HEK293T (cell line): ENCODE measurements at regions not wholly inside any gene's neighbourhood (a gene's known extent, or its start where the extent isn't known, plus 50 kb on each side); places are given as distances from the start of the nearest gene placed in this dataset.

Source experiments
- CTCF ChIA-PET: fragments of 350-600 bp; formaldehyde crosslinking; extraction: SDS; loops from one replicate; lab custom pipeline; 2021; ENCODE audit warnings: antibody characterized with exemption, inconsistent platforms; lab: Yijun Ruan, JAX
- POLR2A ChIA-PET: fragments of 350-600 bp; formaldehyde crosslinking; extraction: SDS; loops from one replicate; lab custom pipeline; 2020; ENCODE audit warnings: antibody characterized with exemption, inconsistent platforms; lab: Yijun Ruan, JAX
- DNase-seq: peaks from one replicate; pipeline ENCODE4 v3.0.0; 2012; ENCODE audit warnings: mixed read lengths; ENCODE audit errors: extremely low spot score
- ARNT ChIP-seq: fragments of 450-650 bp; IDR thresholded peaks from 2 replicates; pipeline ENCODE4 v1.6.1; 2017; ENCODE audit warnings: mild to moderate bottlenecking
- BHLHE40 ChIP-seq: fragments of 450-650 bp; IDR thresholded peaks from 2 replicates; pipeline ENCODE4 v1.6.1; 2016; ENCODE audit warnings: mild to moderate bottlenecking, moderate library complexity, borderline replicate concordance
- CTBP1 ChIP-seq: fragments of 450-650 bp; IDR thresholded peaks from 2 replicates; pipeline ENCODE4 v1.6.1; 2016; ENCODE audit warnings: borderline replicate concordance
- ELF4 ChIP-seq: fragments of 450-650 bp; IDR thresholded peaks from 2 replicates; pipeline ENCODE4 v1.6.1; 2017; ENCODE audit warnings: antibody characterized with exemption
- FOXA1 ChIP-seq: fragments of 450-650 bp; IDR thresholded peaks from 2 replicates; pipeline ENCODE4 v1.6.1; 2016; ENCODE audit warnings: mild to moderate bottlenecking
- FOXK2 ChIP-seq: fragments of 450-650 bp; IDR thresholded peaks from 2 replicates; pipeline ENCODE4 v1.6.1; 2016; ENCODE audit warnings: mild to moderate bottlenecking
- FOXM1 ChIP-seq: fragments of 450-650 bp; IDR thresholded peaks from 2 replicates; pipeline ENCODE4 v1.6.1; 2017; ENCODE audit warnings: mild to moderate bottlenecking, borderline replicate concordance
- HDGF ChIP-seq: fragments of 450-650 bp; IDR thresholded peaks from 2 replicates; pipeline ENCODE4 v1.6.1; 2017; ENCODE audit warnings: antibody characterized with exemption, borderline replicate concordance
- L3MBTL2 ChIP-seq: fragments of 450-650 bp; conservative IDR thresholded peaks from 2 replicates; pipeline ENCODE4 v1.6.1; 2016; ENCODE audit warnings: mild to moderate bottlenecking
- LEF1 ChIP-seq: fragments of 450-650 bp; IDR thresholded peaks from 2 replicates; pipeline ENCODE4 v1.6.1; 2017; ENCODE audit warnings: mild to moderate bottlenecking, borderline replicate concordance
- NFRKB ChIP-seq: fragments of 450-650 bp; IDR thresholded peaks from 2 replicates; pipeline ENCODE4 v1.6.1; 2016; ENCODE audit warnings: mild to moderate bottlenecking, moderate library complexity
- PKNOX1 ChIP-seq: fragments of 450-650 bp; IDR thresholded peaks from 2 replicates; pipeline ENCODE4 v1.6.1; 2016
- SP1 ChIP-seq: fragments of 450-650 bp; IDR thresholded peaks from 2 replicates; pipeline ENCODE4 v1.6.1; 2017
- SUZ12 ChIP-seq: fragments of 450-650 bp; IDR thresholded peaks from 2 replicates; pipeline ENCODE4 v1.6.1; 2016; ENCODE audit warnings: mild to moderate bottlenecking
- TARDBP ChIP-seq: fragments of 450-650 bp; IDR thresholded peaks from 2 replicates; pipeline ENCODE4 v1.6.1; 2016
- ZNF384 ChIP-seq: fragments of 450-650 bp; IDR thresholded peaks from 2 replicates; pipeline ENCODE4 v1.6.1; 2016

DNA sequence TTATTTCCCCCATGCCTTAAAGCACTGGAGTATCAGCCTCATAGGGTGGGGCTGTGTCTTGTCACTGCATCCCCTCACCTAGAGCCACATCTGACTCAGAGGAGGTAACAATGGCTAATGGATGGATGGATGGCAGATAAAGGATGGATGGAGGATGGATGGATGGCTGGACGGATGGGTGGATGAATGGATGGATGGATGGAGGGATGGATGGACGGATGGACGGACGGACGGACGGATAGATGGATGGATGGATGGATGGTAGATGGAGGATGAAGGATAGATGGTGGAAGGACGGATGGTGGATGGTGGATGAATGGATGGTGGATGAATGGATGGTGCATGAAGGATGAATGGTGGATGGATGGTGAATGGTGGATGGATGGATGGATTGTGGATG, 77.2 kb downstream of the PDGFA start:
- CTCF ChIA-PET, result no interaction called here
- TF ChIP-seq SP1 (no peak), ELF4 (no peak), FOXM1 (no peak), ARNT (no peak), BHLHE40 (no peak), HDGF (no peak), SUZ12 (no peak), FOXA1 (no peak), L3MBTL2 (no peak), LEF1 (no peak), CTBP1 (no peak), TARDBP (no peak), PKNOX1 (no peak), FOXK2 (no peak), ZNF384 (no peak), NFRKB (no peak)
- no peak for DNase-seq
- POLR2A ChIA-PET, result no interaction called here

DNA sequence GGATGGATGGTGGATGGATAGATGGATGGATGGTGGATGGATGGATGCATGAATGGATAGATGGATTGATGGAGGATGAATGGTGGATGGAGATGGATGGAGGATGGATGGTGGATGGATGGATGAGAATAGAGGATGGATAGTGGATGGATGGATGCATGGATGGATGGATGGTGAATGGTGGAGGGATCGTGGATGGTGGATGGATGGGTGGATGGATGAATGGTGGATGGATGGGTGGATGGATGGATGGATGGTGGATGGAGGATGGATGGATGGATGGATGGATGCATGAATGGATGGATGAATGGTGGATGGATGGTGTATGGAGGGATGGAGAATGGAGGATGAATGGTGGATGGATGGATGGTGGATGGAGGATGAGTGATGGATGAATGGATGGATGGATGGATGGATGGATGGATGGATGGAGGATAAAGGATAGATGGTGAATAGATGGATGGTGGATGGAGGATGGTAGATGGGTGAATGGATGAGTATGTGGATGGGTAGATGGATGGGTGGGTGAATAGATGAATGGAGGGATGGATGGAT, 76.3 kb downstream of the PDGFA start:
- TF ChIP-seq CTBP1 (no peak), L3MBTL2 (no peak), HDGF (no peak), SP1 (no peak), BHLHE40 (no peak)
- no peak for DNase-seq
- ChIA-PET CTCF (no interaction called here), POLR2A (no interaction called here)

DNA sequence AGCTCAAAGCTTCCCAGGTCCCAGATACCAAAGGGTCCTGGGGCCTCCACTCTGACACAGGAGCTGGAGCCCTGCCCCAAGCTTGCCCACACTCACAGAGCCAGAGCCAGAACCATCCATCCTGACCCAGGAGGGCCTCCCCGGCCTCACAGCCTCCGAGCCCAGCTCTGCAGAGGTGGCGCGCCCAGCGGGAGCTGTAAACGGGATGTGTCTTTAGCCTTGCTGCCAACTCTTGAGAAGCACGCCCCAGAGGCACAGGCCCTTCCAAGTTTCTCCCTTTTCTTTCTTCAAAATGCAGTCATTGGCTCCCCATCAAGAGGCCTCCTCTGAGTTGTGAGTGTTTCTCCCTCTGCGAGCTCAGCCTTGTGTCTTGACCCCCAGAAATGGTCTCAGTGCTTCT, 75.0 kb downstream of the PDGFA start:
- no peak for TF ChIP-seq BHLHE40
- no peak for TF ChIP-seq SP1
- no peak for TF ChIP-seq FOXM1
- TF ChIP-seq L3MBTL2, result no peak
- TF ChIP-seq CTBP1, result no peak
- no peak for TF ChIP-seq ZNF384
- no peak for TF ChIP-seq SUZ12
- TF ChIP-seq ELF4, result no peak
- TF ChIP-seq TARDBP, result no peak
- no peak for TF ChIP-seq HDGF
- no peak for TF ChIP-seq NFRKB
- no peak for TF ChIP-seq PKNOX1
- TF ChIP-seq FOXA1, result no peak
- no peak for TF ChIP-seq ARNT
- no peak for TF ChIP-seq LEF1
- TF ChIP-seq FOXK2, result no peak
- no peak for DNase-seq
- ChIA-PET POLR2A (no interaction called here), CTCF (no interaction called here)

- ChIA-PET CTCF (no interaction called here), POLR2A (no interaction called here)
- TF ChIP-seq TARDBP (no peak), SUZ12 (no peak)
- no peak for DNase-seq
These were observed 74.6 kb downstream of the PDGFA start for GRCh38 chr7:445020-445419.

GRCh38 chr7:445563-446288, 73.9 kb downstream of the PDGFA start:
- POLR2A ChIA-PET, result no interaction called here
- CTCF ChIA-PET, result no interaction called here
- no peak for DNase-seq
- TF ChIP-seq TARDBP, result no peak
- no peak for TF ChIP-seq L3MBTL2
- TF ChIP-seq ARNT, result no peak
- TF ChIP-seq LEF1, result no peak
- no peak for TF ChIP-seq SUZ12

DNA sequence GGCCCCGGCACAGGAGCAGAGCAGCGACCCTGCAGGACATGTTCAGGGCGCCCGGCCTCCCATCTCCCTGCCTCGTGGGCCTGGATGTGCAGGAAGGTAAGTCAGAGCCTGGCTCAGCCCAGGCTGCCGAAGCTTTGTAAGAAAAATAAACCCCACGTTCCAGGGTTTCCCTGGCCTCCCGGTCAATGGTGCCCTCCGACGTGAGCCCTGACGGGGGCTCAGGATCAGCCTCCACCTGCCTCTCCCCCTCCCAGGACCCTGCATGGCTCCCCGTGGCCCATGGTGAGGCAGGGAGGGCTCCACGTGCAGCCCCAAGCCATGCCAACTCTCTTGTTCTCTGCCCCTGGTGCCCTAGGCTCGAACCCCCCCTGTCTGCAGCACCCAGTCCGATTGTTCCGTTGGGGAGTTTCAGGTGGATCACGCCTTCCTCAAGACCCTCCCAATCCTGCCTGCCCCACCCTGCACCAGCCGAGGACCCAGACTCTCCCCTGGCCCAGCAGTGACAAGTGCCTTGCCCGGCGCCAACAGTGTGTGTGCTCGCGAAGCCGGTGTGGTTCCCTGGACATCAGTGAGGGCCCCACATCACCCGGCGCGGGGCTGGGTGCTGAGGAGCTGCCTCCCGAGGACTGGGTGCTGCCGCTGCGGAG, 73.2 kb downstream of the PDGFA start:
- no peak for TF ChIP-seq FOXM1
- TF ChIP-seq CTBP1, result no peak
- no peak for TF ChIP-seq BHLHE40
- DNase-seq, result no peak
- ChIA-PET CTCF (no interaction called here), POLR2A (no interaction called here)
